Stimulated activated CD4-positive, alpha-beta T cell treated with anti-CD3 and anti-CD28 coated beads, TNF-alpha, amount 100 ng/mL, for 24 hours (primary cell): ENCODE measurements at regions not wholly inside any gene's neighbourhood (a gene's known extent, or its start where the extent isn't known, plus 50 kb on each side); places are given as distances from the start of the nearest gene placed in this dataset.

Experiments
- DNase-seq, 3 experiments: peaks; one replicate each; pipeline ENCODE4 v3.0.0-alpha.2; 2020; ENCODE audit warnings: low read depth in 3 of 3

- DNase-seq: no peak
Observed at GRCh38 chr7:41910940-41911600, 208.2 kb upstream of the INHBA start.

DNA sequence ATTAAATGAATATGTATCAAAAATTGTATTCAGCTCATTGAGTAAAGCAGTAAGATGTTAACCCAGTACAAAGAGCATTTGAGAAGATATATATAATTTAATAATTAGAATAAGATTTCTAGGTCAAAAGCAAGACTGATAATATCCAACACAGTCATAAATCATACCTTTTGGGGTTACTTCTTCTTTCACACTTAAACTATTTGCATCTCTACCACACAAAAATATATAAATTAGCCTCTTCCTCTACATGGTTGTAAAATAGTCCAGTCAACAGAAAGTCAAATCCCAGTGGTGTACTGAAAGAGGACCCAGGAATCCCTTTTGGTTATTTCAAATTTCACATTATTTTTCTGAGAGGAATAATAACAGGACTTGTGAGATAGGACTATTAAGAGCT is 204.6 kb upstream of the INHBA start:
- no peak for DNase-seq

DNA sequence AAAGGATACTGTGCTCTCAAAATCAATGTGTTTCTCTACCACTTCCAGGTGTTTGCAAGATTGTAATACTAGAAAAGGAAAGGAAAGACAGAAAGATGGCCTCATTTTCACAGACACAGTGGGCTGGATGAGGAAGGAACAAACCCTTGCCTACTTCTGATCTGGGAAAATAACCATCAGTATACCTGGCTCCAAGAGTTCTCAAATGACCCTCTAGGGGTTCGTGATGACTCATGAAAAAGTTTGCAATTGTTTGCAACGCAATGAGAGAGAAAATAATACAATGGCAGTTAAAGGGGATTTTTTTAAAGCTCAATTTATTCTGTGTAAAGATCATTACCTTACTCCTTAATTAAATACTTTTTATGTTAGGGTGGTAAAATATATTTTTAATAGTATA is 197.6 kb upstream of the INHBA start:
- DNase-seq: no peak

DNA sequence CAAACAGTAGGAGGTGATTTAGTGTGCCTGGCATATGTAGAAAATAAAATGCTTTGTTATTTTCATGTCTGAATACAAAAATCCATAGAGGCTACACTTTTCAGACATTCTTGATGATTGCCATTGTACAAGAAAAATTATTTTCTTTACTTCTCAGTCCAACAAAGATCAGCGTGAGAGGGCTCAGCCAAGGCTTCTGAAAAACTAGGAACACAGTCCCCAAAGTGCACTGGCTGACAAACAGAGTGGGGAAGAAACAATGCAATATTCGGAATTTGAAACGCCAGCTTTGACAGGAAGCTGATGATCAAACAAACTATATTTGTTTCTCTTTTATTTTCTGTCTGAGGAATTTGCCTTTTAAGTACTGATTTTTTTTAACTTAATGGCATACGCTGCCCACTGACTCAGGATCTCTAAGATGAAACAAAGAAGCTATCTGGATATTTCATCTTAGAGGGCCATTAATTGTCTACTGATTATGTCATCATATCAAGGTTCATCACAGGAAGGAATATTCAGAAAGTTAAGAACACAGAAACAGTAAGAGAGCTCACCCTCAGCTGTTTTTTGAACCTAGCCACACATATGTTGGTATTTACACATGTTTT is 197.0 kb upstream of the INHBA start:
- DNase-seq: no peak

- DNase-seq: no peak
Observed at GRCh38 chr7:41893656-41894055, 190.8 kb upstream of the INHBA start.

GRCh38 chr7:41892356-41893100 is 189.6 kb upstream of the INHBA start:
- no peak for DNase-seq

- DNase-seq: no peak
Observed at GRCh38 chr7:41891950-41892349, 189.1 kb upstream of the INHBA start.

DNA sequence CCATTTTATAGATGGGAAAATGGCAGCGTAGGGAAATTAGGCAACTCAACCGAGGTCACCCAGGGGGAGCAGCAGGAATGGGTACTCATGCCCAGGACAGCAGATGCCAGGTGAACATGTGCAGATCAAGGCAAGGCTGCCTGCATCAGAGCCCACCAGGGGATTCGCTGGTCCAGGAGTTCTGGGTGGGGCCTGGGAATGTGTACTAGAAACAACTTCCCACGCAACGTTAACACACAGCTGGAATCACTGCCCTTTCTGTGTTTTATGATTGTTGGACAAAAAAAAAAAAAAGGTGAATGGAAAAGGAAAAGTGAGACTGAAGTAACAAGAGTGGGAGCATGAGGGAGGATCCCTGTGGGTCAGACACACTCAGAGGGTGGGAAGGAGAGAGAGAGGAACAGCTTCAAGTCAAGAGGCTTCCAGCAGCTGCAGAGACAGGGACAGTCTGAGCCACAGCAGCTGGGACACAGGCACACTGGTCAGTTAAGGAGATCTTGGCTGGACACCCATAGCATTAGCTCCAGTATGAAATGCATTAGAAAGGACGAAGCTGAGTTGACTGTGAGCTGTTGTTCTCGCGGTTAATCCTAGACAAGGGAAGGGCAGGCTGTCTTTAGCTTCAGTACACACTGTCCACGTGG is 187.9 kb upstream of the INHBA start:
- no peak for DNase-seq

DNA sequence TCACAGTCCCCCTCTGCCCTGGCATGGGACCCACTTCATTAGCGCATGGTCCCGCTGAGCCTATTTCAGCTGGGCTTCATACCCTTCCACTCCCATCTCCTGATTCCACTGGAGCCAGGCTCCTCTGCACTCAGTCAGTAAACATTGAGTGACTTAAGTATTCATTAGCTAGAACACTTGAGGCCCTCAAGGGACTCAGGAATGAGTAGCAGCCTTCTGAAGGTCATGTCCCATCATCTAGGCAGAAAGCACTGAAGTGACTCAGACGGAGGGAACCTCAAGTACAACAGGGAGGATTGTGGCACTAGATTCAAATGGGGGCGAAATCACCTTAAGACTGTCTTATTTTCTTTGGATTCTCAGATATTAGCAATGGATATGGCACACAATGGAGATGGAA is 186.6 kb upstream of the INHBA start:
- no peak for DNase-seq

- DNase-seq: no peak
Observed at GRCh38 chr7:41889040-41889439, 186.2 kb upstream of the INHBA start.

GRCh38 chr7:41887416-41887815 is 184.5 kb upstream of the INHBA start:
- no peak for DNase-seq

DNA sequence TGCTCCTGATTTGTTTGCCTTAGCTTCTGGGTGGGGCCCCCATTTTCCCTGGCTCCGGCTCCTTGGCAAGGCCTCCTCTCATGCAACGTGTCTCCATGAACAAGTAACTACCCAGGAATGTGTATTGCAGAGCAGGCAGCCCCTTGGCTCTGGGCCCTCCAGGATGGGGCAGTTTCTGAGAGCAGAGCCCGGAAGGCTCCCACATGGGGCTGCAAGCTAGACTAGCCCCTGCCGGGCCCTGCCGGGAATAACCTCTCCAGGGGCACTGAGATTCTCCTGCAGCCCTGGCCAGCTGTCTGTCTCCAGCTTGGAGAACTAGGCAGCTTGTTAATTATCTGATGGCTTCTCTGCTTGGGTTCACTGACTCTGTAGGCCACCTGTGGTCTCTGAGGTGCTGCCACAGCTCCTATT is 184.0 kb upstream of the INHBA start:
- DNase-seq: no peak

DNA sequence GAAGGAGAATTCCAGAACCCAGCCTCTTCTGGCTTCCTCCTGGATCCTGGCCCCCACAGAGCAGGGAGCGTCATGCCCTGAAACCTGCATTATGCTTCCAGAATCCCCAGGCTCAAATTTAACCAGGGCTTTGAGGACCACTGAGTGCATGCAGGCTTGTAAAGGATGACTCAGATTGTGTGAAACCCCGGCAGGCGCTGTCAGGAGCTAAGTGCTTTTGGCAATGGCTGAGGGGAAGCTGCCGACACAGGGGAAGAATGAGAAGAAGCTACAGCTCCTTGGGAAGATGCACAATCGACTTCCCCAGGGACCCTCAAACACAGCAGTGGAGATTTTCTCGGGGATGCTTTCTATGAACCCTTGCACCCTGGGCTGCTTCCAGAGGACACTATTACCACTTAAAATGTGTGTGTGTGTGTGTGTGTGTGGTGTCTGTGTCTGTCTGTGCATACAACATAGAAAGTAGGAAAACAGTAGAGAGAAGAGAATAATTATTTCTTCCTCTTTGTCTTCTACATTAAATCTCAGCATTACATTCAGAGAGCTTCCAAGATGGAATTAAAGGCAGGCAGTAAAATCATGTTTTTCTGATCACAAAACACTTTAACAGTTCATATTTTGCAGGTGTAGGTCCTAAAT is 183.5 kb upstream of the INHBA start:
- no peak for DNase-seq

DNA sequence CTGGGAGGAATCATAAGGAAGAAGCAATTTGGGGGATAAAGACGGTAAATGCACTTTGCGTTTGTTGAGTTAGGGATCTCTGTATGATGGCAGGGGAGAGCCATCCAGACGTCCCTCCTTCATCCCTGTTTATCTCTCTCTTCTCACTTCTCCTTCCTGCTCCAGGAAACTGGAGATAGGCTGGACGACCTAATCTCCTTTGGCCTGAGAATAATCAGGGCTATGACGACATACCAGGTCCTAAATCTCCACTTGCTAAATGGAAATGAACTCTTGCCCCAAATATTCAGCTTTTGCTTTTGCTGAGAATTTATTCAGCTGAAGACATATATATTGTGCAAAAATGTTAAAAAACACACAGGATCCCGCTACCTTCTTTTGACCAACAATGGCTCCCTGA is 182.9 kb upstream of the INHBA start:
- DNase-seq: no peak

DNA sequence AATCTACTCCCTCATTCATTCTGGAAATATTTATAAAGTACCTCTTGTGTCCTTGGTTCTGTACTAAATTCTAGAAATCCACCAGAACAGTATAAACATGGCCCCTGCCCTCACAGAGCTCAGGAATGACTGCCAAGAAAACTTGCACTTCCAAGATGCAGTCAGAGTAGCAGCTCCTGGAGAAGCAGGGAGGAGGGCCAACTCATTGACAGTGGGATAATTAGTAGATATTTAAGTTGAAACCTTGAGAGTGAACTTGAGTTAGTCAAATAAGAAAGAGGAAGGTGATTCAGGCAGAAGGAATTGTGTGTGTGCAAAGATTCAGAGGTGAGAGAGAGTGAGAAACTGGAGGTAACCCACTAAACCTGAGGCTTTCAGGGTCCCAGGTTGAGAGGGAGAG is 182.2 kb upstream of the INHBA start:
- DNase-seq: no peak

DNA sequence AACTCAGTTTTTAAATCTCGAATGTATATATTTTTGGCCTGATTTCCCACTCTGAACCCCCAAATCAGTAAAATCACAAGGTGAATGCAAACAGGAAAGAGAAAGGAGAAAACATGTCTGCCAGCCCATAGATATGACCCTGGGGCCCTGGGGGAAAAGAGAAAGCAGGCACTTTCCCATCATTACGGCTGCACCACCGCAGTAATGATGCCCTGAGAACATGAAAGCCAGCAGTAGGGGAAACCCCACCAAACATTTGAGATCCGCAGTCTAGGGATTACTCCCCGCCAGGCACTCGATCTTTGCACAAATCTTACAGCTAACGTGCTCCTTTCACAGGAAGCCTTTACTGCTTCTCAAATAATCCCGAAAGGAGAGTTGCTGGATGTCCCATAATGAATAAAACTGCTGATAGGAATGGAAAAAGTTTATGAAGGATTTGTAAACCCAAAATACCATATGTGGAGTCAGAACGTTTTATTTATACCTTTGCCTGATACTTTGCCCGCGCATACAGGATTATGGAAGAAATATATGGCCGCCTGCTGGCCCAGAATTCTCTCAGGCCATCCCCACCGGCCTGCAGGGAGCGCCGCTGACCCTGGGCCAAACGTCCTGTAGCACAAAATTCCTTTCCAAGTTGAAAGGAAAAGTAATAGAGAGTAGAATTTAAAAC is 180.0 kb upstream of the INHBA start:
- peak in 1 of 3 experiments; percentile 19 for DNase-seq

- DNase-seq: no peak
Observed at GRCh38 chr7:41882256-41882655, 179.4 kb upstream of the INHBA start.

DNA sequence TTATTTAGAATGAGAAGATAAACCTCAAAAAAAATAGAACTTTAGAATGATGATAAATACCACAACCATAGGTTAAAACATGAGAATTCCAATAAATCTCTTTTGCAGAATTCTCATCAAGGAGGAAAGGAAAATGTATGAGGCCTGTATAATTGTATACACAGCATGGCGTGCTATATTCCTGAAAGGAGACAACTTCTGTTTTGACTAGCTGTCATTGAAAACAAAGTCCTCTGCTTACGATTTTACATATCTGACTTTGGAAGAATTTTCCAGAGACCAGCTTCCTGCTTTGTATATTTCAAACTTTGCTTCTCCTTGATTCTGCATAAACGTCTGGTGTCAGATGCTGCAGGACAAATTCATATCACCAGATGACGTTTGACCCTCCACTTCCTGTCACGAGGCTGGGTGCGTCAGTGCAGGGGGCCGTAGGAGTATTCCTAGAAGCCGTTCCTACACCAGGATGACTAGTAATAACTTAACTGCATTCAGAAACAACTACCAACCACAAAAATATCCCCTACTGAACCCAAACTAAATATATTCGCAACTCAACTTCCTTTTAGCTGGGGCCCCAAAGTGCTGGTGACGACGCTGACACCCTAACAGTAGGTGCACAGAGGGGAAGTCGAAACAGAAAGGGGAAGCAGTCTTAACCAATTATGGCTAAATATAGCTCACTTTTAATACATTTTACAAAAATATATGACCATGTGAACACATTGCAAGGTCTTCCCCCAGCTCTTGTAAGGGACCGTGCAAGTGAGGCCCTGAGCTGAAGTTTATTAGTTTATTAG is 178.6 kb upstream of the INHBA start:
- DNase-seq: peak; percentile 66 to 78 (median 69)

DNA sequence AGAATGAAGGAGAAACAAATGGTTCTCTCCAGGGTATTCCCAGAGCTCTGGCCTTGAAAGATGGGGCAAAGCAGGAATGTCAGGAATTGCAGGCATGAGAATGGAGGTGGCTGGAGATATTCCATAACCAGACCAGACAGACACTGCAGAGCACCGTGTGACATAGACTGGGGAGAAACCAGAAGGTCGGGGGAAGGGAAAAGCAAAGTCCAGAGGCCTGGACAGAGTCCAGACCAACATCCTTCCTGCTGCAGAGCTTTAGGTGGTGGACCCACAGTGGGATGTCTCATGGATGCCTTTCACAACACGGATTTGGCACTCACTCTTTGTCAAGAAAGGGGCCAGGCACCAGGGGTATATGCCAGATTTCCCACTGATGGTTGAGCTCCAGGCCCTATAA is 177.2 kb upstream of the INHBA start:
- DNase-seq: no peak

GRCh38 chr7:41879403-41879802 is 176.5 kb upstream of the INHBA start:
- DNase-seq: no peak
